GM21423 (cell line): ENCODE measurements at regions not wholly inside any gene's neighbourhood (a gene's known extent, or its start where the extent isn't known, plus 50 kb on each side); places are given as distances from the start of the nearest gene placed in this dataset.
"Not testable (repeated sequence)": the region's sequence is repeated elsewhere in the genome, so short reads cannot be mapped to it uniquely, and the experiment has no call there.

ENCODE experiments used
- ATAC-seq: cut with Tn5 transposase; IDR thresholded peaks from one replicate; pipeline ENCODE4 v1.9.1; 2021; ENCODE audit warnings: mild to moderate bottlenecking, moderate library complexity; ENCODE audit not compliant: unreplicated experiment

DNA sequence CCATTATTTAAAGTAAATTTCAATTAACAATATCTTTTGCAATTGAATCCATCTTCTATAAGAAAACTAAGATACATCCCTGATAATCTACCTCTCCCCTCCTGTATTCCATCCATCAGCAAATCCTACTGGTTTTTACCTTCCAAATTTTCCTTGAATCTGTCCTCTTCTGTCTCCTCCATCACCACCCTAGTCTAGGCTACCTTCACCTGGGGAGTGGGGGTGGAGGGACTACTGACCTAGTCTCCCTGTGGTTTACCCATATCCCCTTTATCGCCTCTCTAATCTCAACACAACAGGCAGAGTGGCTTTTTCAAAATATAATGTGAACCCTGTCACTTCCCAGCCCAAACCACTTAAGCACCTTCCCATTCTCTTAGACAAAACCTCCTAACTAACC, 327.8 kb downstream of the FAM72C start:
- ATAC-seq, result not testable (repeated sequence)

DNA sequence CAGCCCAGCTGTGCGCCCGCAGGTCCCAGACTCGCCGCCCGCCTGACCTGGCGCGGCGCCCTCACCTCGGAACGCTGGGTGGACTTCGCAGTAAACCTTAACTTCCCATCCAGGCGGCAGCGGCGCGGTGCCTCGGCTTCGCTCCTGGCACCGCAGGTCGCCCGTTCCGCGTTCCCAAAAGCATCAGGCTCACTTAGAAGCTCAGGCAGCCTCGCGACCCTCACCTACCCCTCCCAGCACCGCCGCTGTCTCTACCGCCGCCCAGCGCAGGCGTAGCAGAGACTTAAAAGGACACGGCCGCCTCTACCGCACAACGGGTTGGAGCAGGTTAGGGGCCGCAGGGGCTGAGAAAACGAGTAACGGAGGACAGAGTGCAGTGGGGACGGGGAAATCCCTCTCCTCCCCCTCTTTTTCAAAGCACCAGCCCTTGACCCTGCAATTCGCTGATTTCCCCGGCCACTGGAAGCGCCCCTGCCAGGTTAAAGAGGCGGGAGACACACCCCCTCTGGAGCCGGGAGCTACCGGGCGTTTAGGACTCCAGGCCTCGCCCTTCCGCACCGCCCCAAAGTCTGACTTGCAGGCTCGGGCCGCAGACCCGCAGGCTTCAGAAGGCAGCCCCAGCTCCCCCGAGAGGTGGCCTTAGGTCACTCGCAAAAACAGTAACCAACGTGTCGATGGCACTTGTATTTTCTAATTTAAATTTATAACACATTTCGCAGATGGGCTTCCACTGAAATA, 328.5 kb downstream of the FAM72C start:
- no peak for ATAC-seq

DNA sequence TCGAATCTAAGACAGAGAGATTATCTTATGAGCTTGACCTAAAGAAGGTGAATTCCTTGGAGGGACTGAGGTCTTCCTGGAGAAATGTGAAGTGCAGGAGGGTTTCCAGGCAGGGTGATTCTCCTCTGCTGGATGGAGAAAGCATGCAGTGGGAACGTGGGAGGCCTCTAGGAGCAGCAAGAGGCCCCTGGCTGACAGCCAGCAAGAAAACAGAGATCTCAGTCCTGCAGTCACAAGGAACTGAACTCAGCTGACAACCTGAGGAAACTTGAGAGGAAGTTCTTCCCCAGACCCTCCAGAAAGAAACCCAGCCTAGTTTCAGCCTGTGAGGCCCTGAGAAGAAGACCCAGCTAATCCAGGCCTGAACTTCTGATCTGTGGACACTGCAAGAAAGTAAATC, 345.9 kb downstream of the FAM72C start:
- no peak for ATAC-seq

DNA sequence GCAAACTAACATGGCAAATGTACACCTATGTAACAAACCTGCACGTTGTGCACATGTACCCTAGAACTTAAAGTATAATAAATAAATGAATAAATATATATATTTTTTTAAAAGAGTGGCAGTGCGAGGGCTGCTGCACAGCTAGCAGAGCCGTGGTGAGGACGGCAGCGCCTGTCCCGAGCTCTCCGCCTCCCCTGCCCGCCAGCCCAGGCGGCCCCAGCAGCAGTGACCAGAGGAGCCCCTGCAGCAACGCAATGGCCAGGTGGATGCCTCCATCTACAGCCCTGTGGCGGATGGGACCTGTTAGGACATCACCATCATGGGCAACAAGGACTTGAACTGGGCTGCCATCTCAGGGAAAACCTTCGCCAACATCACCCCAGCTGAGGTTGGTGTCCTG, 351.9 kb downstream of the FAM72C start:
- no peak for ATAC-seq

DNA sequence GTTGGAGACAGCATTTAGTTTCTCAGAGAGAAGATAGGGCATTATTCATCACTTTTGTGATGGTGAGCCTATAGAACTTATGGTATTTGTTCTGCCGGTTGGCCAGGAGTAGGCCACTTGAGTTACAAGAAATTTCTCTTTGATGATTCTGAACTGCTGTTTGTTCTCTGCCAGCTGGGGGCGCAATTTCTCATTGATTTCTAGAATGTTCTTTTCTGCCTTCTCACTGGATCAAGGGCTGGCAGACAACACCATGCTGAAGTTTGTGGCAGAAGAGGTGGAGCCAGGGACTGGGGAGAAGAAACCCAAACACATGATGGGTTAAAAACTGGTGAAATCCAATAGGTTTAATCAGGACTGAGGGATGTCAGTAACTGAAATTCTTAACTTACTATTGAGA, 360.6 kb downstream of the FAM72C start:
- no peak for ATAC-seq

DNA sequence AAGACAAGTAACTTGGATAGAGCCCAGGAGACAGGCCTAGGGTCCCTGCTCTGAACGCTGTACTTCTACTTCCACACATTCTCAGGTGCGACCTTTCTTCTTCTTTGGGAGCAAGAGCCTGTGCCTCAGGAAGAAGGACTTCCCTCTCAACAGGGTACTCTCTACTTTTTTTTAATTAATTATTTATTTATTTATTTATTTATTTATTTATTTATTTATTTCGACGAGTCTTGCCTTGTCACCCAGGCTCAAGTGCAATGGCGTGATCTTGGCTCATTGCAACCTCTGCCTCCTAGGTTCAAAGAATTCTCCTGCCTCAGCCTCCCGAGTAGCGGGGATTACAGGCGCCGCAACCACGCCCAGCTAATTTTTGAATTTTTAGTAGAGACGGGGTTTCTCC, 361.6 kb downstream of the FAM72C start:
- ATAC-seq, result no peak

DNA sequence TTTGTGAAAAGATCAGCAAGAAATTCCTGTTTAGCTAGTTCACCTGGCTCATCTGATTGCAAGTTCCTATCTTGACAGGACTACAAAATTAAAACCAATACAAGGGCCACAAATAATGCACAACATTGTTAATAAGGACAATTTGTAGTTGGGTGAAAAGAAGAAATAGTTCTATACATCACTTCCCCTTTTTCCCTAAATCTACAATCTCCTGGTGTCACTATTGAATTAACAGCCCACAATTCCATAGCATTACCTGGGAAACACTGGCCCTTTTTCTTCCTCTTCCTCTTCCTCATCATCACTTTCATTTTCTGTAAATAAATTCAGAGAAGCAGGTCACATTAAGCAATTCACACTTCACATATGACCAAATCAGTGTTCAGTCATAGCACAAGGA, 366.9 kb downstream of the FAM72C start:
- ATAC-seq, result no peak

DNA sequence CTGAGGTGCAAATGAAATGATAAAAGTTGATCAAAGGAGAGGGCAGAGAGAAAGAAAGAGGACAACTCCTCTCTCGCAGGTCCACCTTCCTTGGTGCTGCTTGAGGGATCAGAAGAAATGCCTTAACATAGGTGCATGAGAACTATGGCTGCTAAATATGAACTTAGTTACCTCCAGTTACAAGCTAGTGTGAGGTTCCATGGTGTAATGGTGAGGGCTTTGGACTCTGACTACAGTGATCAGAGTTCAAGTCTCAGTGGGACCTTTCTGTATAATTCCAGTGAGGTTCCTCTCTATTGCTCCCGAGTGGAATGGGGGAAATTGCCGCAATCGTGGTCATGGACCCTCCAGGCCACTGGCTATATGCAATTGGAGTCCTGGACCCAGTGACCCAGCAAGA, 387.3 kb downstream of the FAM72C start:
- ATAC-seq, result no peak

DNA sequence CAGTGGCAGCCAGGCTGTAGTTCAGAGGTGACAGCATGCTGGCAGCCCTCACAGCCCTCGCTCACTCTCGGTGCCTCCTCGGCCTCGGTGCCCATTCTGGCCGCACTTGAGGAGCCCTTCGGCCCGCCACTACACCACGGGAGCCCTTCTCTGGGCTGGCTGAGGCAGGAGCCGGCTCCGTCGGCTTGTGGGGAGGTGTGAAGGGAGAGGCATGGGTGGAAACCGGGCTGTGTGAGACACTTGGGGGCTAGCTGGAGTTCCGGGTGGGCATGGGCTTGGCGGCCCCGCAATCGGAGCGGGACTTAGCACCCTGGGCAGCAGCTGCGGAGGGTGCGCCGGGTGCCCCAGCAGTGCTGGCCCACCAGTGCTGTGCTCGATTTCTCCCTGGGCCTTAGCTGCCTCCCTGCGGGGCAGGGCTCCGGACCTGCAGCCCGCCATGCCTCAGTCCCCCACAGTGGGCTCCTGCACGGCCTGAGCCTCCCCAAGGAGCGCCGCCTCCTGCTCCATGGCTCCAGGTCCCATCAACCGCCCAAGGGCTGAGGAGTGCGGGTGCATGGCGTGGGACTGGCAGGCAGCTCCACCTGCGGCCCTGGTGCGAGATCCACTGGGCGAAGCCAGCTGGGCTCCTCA, 396.8 kb downstream of the FAM72C start:
- ATAC-seq, result no peak

DNA sequence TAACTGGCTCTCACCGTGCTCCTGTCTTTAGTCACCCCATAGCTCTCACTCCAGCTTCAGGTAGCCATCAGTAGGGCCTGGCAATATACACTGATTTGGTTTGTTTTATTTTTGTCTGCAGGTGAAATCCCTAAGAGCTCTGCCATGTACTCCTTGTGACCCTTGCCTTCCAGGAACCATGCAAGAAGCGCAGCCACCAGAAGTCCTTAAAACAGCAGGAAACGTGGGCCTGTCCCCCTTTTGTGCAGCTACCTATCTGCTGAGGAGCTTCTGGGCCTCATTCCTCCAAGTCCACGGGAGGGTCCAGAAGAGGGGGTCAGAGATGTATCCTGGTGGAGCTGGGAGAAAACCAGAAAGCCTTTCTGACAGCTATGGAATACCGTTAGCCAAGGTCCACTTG, 399.1 kb downstream of the FAM72C start:
- ATAC-seq, result not testable (repeated sequence)

DNA sequence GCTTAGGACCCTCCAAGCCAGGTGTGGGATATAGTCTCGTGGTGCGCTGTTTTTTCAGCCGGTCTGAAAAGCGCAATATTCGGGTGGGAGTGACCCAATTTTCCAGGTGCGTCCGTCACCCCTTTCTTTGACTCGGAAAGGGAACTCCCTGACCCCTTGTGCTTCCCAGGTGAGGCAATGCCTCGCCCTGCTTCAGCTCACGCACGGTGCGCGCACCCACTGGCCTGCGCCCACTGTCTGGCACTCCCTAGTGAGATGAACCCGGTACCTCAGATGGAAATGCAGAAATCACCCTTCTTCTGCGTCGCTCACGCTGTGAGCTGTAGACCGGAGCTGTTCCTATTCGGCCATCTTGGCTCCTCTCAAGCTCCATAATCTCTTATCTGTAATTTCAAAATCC, 408.0 kb downstream of the FAM72C start:
- not testable (repeated sequence) for ATAC-seq

DNA sequence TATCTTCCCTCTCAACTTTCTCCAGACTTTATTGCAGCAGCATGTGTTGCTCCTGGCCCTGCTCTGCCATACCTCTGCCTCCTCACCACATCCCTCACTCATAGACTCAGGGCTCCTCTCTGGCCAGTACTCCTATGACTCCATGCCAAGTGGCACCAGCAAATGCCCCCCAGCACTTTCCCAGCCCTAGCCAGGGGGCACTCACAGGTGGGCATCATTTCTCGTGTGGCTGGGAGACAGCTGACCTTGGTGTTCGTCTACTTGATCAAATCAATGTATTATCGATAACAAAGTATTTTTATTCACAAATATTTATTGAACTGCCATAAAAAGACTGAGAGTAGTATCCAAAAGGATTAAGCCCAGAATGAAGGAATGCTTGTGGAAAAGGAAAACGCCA, 418.2 kb downstream of the FAM72C start:
- ATAC-seq, result no peak

DNA sequence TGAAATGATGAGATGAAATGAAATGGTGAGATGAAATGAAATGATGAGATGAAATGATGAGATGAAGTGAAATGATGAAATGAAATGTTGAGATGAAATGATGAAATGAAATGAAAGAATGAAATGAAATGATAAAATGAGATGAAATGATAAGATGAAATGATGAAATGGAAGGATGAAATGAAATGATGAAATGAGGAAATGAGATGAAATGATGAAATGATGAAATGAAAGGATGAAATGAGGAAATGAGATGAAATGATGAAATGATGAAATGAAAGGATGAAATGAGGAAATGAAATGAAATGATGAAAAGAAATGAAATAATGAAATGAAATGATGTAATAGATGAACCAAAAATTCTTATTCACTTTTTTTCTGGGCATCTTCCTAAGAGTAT, 467.1 kb downstream of the FAM72C start:
- ATAC-seq, result not testable (repeated sequence)

DNA sequence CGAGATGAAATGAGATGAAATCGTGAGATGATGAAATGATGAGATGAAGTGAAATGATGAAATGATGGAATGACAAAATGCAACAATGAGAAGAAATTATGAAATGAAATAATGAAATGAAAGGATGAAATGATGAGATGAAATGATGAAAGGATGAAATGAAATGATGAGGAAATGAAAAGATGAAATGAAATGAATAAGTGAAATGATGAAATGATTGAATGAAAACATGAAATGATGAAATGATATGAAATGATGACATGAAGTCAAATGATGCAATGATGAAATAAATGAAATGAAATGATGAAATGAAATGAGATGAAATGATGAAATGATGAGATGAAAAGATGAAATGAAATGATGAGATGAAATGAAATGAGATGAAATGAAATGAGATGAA, 467.7 kb downstream of the FAM72C start:
- not testable (repeated sequence) for ATAC-seq

DNA sequence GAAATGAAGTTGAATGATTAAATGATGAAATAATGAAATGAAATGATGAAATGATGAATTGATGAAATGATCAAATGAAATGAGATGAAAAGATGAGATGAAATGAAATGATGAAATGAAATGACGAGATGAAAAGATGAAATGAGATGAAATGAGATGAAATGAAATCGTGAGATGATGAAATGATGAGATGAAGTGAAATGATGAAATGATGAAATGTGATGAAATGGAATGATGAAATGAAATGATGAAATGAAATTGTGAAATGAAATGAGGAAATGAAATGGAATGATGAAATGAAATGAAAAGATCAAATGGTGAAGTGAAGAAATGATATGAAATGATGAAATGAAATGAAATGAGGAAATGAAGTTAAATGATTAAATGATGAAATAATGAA, 468.7 kb downstream of the FAM72C start:
- ATAC-seq, result not testable (repeated sequence)

DNA sequence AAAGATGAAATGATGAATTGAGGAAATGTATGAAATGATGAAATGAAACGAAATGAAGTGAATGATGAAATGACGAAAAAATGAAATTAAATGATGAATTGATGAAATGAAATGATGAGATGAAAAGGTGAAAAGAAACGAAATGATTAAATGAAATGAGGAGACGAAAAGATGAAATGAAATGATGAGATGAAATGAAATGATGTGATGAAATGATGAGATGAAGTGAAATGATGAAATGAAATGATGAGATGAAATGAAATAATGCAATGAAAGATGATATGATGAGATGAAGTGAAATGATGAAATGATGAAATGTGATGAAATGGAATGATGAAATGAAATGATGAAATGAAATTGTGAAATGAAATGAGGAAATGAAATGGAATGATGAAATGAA, 469.7 kb downstream of the FAM72C start:
- ATAC-seq, result not testable (repeated sequence)

DNA sequence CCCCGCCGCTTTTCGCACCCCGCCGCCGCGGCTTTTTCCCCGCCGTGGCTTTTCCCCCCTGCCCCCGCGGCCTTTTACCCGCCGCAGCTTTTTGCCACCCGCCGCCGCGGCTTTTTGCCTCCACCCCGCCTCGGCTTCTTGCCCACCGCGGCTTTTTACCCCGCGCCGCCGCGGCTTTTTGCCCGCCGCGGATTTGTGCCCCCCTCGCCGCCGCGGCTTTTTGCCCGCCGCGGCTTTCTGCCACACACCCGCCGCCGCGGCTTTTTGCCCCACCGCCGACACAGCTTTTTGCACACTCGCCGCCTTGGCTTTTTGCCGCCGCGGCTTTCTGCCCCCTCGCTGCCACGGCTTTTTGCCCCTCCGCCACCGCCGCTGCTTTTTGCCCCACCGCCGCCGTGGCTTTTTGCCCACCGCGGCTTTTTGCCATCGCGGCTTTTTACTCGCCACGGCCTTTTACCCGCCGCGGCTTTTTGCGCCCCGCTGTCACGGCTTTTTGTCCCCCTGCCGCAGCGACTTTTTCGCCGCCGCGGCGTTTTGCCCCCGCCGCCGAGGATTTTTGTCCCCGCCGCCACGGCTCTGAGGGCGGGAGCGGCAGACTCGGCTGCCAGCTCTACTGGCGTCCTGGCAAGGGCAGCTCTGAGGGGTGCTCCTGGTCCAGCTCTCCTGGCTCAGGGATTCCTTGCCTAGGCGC, 473.6 kb downstream of the FAM72C start:
- ATAC-seq, result not testable (repeated sequence)

DNA sequence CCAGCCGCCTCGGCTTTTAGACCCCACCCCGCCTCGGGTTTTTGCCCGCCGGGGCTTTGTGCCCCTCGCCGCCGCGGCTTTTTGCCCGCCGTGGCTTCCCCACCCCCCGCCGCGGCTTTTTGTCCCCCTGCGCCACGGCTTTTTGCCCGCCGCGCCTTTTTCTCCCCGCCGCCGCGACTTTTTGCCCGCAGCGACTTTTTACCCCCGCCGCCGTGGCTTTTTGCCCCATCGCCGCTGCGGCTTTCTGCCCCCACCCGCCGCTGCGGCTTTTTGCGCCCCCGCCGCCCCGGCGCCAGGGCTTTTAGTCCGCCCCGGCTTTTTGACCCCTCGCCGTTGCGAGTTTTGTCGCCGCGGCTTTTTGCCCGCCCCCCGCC, 474.4 kb downstream of the FAM72C start:
- ATAC-seq, result no peak

DNA sequence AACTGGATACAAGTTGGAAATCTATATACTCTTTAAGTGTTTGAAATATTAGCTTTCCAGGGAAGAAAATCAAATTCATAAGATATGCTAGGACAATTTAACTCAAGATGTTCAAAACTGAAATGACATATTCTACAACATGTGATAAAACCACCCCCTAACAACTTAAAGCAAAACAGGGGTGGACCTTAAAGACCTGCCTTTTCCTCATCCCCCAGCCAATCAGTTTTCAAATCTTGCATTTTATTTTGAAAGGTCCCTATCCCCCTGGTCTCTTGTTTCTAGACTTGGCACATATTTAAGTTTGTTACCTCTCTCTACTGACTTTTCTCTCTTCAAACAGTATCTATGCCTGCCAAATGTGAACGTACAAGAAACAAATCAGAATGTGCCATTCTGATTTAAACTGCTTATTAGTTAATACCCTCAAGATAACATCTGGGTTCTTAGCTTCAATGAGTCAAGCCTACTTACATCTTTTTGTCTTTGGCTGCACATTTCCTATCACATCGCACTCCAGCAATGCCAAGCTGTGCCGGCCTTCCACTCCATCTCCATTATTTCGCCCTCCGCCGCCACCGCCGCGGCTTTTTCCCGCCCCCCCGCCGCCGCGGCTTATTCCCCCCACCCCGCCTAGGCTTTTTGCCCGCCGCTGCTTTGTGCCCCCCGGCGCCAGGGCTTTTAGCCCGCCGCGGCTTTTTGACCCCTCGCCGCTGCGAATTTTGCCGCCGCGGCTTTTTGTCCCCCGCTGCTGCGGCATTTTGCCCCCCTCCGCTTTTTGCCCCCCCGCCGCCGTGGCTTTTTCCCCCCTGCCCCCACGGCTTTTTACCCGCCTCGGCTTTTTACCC, 475.0 kb downstream of the FAM72C start:
- ATAC-seq, result not testable (repeated sequence)
